PC-3 (cell line): ENCODE measurements at regions not wholly inside any gene's neighbourhood (a gene's known extent, or its start where the extent isn't known, plus 50 kb on each side); places are given as distances from the start of the nearest gene placed in this dataset.

Experiments used
- EZH2 ChIP-seq: fragments of 300-600 bp; sonication (generic); IDR thresholded peaks from one replicate; pipeline ENCODE4 v1.6.1; 2017; ENCODE audit warnings: antibody characterized with exemption, mild to moderate bottlenecking, low read length; ENCODE audit not compliant: unreplicated experiment
- EZH2phosphoT487 ChIP-seq: fragments of 300-600 bp; sonication (generic); IDR thresholded peaks from 2 replicates; pipeline ENCODE4 v1.6.1; 2018; ENCODE audit warnings: mild to moderate bottlenecking, antibody characterized with exemption, low read length, borderline replicate concordance
- TF ChIP-seq, protein P1 (sequence below): fragments of 300-600 bp; sonication (generic); conservative IDR thresholded peaks from 2 replicates; pipeline ENCODE4 v1.5.1; 2017; ENCODE audit warnings: antibody characterized with exemption, low read depth, mild to moderate bottlenecking, low read length

DNA sequence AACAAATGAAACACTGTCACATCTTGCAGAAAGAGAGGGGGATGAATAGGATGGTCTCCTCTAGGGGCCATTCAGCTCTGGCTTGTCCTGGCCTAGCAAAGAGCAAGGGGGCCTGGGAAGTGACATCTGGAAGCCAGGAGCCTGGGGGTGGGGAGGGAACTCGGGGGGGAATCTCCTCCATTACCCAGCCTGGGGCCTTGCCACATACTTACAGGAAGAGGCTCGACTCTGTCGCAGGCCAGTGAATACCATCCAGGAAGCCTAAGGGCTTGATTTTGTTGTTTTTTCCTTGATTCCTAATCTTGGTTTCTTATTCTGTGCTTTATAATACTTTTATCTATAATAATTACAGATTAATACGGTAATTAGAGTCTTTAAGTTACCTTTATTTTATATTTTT is 797.5 kb upstream of the ID2 start:
- TF ChIP-seq, protein P1, sequence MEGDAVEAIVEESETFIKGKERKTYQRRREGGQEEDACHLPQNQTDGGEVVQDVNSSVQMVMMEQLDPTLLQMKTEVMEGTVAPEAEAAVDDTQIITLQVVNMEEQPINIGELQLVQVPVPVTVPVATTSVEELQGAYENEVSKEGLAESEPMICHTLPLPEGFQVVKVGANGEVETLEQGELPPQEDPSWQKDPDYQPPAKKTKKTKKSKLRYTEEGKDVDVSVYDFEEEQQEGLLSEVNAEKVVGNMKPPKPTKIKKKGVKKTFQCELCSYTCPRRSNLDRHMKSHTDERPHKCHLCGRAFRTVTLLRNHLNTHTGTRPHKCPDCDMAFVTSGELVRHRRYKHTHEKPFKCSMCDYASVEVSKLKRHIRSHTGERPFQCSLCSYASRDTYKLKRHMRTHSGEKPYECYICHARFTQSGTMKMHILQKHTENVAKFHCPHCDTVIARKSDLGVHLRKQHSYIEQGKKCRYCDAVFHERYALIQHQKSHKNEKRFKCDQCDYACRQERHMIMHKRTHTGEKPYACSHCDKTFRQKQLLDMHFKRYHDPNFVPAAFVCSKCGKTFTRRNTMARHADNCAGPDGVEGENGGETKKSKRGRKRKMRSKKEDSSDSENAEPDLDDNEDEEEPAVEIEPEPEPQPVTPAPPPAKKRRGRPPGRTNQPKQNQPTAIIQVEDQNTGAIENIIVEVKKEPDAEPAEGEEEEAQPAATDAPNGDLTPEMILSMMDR = no peak
- TF ChIP-seq EZH2phosphoT487 (no peak), EZH2 (no peak)
